ENCODE measurements at regions not wholly inside any gene's neighbourhood (a gene's known extent, or its start where the extent isn't known, plus 50 kb on each side); places are given as distances from the start of the nearest gene placed in this dataset.

DNA sequence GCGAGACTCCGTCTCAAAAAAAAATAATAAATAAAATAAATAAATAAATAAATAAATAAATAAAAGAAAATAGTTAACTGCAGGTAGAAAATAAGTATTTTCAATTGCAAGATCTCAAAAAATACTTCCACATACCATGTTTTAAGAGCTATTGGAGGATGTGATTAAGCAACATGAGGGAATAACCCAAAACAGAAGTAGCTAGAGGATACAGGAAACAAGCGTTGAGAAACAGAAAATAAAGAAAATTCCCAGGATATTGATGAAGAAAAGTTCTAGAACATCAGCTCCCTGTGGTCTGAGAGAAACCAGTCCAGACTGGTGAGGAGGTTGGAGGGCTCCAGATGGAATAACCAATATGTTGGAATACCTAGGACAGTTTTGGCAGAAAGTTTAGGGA, 57.3 kb upstream of the RND3 start:
- TF ChIP-seq, protein P1, sequence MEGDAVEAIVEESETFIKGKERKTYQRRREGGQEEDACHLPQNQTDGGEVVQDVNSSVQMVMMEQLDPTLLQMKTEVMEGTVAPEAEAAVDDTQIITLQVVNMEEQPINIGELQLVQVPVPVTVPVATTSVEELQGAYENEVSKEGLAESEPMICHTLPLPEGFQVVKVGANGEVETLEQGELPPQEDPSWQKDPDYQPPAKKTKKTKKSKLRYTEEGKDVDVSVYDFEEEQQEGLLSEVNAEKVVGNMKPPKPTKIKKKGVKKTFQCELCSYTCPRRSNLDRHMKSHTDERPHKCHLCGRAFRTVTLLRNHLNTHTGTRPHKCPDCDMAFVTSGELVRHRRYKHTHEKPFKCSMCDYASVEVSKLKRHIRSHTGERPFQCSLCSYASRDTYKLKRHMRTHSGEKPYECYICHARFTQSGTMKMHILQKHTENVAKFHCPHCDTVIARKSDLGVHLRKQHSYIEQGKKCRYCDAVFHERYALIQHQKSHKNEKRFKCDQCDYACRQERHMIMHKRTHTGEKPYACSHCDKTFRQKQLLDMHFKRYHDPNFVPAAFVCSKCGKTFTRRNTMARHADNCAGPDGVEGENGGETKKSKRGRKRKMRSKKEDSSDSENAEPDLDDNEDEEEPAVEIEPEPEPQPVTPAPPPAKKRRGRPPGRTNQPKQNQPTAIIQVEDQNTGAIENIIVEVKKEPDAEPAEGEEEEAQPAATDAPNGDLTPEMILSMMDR (IDR thresholded peaks at IDR 0.05; ENCODE audit: insufficient read depth, low read depth, low read length), result no peak
- no peak for TF ChIP-seq EZH2 (IDR thresholded peaks at IDR 0.05; ENCODE audit: insufficient read depth, low read length)

Measured in astrocyte (in vitro differentiated cells and primary cell).